GM19043 (cell line): ENCODE measurements at regions not wholly inside any gene's neighbourhood (a gene's known extent, or its start where the extent isn't known, plus 50 kb on each side); places are given as distances from the start of the nearest gene placed in this dataset.

ENCODE experiments used
- ATAC-seq: cut with Tn5 transposase; IDR thresholded peaks from one replicate; pipeline ENCODE4 v1.9.1; 2021; ENCODE audit warnings: low read depth; ENCODE audit not compliant: unreplicated experiment

DNA sequence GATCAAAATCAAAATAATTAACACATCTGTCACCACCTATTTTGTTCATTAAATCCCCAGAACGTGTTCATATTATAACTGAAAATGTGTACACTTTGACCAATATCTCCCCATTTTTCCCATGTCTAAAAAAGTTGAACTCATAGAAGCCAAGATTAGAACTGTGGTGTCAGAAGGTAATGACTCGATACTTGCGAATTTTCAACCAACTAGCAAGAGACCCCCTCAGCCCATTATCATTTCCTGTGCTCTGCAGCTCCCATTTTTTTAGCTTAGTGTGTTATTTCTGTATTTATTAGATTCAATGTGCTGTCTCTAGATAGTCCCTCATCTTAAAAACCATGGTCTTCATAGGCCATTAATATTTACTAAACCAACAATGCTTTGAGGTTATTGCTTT is 248.7 kb upstream of the PIK3C3 start:
- no peak for ATAC-seq

DNA sequence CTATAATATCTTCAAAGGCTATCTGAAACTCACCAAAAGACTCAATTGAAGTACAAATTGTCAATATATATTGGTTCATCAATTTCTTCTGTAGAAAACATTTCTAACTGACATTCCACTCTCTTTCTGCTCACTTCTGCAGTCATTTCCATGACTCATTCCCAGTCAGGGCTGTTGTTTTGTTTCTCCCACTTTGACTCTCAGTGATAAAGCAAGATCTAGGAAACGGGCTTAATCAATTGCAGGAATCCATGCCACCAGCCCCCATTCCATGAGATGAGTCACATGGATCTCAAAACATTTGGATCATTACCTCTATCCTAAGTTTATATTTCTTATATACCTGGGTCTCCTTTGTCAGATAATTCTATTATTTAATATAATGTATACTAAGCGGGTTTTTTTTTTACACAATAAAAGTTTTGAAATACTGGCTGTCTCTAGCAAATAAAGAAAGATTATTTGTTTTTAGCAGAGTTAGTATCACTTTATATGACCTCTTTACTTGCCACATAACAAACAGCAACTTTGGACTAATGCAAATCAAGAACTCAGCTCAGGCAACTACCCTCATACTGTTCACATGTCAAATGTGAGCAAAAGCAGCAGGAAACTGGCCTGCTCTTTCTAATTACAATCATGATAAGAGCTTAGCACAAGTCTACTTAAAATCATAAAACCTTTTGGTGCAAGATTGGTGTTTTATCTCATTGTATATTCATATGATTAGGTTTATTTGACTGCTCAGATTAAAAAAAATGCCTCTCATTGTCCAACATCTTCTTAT is 251.1 kb upstream of the PIK3C3 start:
- ATAC-seq: no peak

DNA sequence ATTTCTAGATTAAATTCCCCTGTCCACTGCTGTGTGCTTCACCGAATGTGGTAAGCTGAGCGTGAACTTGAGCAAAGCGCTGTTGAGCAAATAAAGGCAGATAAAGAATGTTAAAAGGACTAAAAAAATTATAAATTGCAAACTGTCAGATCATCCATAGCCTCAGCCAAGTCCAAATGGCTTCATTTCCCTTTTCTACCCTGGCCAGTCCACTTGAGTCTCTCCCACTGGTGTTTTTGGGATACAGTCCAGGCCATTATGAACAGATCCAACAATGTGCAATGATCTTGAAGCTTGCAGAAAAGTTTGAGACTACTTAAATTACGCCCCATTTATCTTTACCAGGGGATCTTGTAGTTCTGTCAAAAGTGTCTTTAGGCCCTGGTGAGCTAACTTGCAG is 254.6 kb upstream of the PIK3C3 start:
- no peak for ATAC-seq

DNA sequence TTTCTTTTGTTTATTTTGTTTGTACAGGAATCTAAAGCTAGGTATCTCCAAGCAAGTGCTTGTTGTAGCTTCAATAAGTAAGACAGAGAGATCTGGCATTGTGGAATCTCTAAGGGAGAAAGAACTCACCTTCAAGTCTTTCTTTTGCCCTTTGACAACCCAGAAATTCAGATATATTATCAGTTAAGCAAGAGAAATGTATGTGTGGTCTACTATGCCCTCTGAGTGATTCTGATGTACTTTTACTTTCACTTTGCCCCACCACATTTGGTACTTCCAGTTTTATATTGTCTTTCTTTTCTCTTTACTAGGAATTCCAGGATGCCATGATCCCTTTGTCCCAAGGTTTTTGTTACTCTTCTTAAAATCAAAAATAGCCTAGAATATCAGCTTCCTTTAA is 259.6 kb upstream of the PIK3C3 start:
- ATAC-seq: no peak

DNA sequence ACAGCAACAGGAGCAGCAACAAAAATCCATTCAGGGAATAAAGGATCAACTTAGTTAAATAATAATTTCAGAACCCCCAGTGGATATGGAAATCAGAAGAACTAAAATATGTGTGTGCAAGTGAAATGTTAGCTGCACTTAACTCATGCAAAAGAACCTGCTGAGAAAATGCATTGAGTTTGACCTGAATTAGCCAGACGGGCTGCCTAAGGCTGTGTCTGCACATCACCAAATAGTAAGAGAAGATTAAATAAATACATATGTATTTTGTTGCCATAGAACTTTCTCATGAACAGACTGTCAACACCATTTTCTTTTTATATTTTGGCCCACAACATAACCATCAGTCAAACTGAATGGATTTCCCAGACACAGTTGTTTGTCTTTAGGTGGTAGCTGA is 262.0 kb upstream of the PIK3C3 start:
- ATAC-seq: no peak

DNA sequence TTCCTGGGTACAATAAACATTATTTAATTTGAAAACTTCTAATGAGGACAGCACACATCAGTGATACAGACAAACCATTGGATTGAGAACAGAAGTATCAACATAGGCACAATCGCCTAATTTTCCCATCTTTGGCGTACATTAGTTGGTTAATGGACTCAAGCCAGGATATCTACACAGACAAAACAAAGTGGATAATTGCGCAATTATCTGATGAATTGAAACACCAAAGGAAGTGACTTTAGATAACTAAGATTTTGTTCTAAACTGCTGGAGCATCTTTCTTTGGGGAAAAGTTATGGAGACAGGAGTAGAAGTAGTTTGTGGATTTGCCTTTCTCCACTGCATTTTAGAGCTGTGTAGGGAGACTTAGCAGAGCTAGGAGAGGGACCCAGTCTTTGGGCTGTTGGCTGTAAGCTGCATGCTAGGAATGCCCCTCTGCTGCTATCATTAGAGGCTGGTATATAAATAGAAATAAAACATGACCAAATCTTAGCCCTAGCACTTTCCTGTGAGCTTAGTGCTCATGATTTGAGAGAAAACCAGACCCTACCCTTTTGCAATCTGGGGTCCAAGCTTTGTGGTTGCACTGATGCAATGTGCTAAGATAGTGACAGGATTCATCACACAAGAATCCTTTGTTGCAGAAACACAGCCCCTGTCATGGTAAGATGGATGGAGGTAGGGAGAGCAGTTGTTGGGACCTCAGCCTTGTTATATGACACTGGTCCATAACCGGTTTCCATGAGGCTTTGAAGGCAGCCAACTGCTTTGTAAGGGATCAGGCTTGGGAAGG is 264.5 kb upstream of the PIK3C3 start:
- no peak for ATAC-seq

DNA sequence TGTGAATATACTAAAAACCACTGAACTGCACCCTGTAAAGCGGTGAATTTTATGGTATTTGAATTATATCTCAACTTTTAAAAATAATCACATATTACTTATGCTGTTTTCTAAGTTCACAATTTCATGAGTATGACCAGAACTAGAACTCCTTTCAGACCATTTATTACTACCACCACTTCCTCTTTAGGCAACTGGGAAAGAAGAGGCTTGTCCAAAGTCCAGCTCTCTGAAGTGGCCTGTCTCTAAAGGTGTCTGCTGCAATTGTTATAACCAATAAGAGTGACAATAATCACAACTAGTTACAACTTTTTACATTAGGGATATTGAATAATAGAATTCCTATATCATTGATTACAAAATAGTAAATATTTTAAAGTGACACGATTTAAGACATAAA is 267.9 kb upstream of the PIK3C3 start:
- no peak for ATAC-seq

DNA sequence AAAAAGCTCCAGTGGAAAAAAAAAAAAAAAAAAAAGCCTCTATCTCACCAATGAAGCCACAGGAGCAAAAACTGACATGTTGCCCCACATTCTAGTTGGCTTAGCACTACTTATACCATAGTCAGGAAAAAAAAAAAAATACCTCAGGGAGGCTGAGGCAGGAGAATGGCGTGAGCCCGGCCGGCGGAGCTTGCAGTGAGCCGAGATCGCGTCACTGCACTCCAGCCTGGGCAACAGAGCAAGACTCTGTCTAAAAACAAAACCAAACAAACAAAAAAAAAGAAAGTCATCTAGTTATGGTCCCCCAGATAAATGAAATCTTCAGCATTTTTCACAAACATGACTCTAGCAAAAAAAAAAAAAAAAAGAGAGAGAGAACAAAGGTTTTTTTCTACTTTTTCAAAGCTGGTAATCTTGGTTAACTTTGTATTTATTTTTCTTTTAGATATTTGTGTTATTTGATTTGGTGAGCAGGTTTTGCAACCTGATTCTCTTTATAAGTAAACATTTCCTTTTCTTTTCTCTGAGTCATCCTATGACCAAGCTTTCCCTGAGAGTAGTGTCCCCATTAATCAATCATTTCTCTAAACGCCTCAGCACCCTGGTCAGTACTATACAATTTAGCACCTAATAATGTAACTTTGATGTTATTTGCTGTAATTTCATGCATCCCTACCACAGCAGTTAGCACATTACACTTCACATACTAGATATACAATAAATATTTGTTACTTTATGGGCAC is 273.7 kb upstream of the PIK3C3 start:
- no peak for ATAC-seq

DNA sequence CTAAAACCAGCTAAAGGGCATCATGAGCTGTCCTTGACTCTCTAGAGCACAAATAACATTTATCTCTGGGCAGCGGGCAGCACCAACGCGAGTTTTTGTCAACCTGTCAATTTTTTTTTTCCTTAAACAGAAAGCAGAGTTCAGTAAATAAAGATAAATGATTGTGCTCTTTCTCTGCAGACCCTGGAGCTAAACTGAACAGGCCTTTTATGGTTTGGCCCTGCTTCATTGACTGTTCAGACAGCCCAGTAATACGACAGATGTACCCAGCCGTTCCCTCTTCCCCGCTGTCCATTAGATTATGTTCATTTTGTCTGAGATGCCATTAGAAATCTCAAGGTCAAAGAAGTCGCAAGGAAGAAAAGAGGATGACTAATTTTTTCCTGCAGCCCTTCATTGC is 280.5 kb upstream of the PIK3C3 start:
- no peak for ATAC-seq

DNA sequence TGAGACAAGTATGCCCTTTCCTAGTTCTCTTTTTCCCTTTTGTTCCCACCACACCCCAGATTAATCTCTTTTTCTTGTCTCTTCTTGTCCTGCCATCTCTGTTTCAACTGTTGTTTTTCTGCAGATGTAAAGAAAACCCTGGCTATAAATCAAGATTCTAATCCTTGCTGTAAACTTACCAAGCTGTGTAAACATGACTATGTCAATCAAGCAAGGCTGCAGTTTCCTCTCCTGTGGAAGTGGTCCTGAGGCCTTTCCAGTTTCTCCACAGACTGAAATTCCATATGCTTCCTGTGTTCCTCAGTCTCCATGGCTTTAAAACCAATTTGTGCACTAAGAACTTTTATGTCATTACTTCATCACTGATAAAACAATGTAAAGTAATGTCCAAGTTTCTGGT is 288.8 kb upstream of the PIK3C3 start:
- no peak for ATAC-seq

DNA sequence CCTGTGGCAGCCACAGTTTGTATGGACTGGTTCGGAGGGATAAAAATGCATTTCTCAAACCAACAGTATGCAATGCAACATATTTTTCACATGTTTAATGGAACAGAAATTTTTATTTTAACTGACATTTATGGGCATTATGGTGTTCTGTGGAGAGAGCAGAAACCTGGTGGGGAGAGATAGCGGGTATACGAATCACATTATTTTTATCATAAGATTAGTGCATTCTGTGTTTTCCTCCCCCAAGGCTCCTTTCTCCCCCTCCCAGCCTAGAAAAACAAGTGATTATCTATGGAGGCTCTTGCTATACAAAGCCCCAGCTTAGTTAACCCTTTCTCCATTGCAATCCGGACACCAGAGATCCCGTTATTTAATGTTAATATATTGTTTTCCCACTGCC is 289.8 kb upstream of the PIK3C3 start:
- no peak for ATAC-seq

DNA sequence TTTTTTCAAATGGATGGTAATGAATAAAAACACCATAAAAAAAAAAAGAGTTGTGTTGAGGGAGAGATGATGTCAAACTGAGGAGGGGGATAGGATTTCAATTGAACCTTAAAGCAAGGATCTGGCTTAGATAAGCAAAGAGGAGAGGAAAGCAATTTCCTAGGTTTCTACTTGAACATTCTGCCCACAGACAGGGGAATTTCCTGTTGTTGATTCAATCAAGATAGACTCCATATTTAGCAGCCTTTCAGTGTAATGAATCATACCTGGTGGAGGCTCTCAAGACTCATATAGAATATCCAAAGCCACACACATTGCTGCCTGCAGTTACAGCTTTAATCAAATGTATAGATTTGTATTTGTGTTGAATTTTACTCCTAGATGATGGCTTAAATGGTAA is 294.4 kb upstream of the PIK3C3 start:
- no peak for ATAC-seq

DNA sequence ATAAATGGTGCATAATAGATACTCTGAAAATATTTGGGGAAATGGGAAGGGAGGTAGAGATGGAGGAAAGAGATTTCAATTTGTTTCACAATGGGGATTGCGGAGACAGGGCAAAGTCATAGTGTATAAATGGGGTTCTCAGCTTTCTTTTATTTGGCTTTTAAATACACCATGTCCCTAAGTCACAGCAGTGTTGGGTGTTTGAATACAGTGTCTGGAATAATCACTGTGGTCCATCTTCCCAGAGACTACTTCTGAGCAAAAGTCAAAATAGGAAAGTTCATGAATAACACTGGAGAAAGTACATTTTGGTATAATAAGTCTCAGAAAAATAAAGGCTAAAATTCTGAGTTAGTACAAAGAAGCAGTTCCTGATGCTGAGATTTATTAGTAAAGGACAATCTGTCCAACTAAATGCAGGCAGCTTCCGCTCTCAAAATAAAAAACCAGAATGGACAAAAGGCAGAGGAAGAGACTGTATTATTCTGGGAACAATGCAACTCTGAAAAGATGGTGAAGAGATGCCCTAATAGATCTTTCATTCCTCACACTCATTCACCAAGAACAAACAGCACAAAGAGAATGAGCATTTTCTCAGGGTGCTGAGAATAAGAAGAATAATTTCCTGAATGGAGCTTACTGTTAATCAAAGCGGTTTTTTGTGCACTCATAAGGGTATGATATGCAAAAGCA is 295.4 kb upstream of the PIK3C3 start:
- no peak for ATAC-seq

DNA sequence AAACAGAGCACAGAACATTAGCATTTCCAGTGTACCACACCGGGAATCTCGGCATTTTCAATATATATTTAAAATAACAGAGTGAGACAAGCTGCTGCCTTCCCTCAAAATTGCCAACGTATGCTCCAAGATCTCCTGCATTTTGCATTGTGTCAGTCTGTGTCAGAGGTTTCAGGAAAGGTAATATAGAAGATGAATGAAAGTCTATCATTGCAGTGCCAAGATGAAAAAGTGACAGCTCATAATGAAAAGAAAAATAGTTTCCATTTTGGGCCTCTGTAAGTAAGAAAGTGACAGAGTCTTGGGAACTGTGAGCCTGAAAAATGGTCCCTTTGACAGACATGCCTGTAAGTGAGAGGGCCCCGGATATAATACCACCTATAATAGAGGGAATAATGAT is 297.8 kb upstream of the PIK3C3 start:
- no peak for ATAC-seq

DNA sequence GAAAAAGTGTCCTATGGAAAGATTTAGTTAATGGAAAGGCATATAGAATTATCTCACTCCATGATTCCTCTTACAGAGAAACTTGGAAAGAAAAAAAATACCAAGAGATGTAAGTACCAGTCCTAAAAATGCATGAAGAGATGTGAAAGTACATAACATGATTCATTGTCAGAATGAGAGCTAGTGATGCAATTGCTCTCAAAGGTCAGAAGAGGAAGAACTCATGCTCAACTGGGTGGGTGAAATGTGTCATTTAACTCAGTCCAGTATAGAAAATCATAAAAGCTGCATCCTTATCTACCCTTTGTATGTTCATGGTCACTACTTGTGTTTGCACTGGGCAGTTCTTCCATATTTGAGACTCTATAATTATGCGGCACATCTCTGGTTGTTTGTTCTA is 300.0 kb upstream of the PIK3C3 start:
- no peak for ATAC-seq

DNA sequence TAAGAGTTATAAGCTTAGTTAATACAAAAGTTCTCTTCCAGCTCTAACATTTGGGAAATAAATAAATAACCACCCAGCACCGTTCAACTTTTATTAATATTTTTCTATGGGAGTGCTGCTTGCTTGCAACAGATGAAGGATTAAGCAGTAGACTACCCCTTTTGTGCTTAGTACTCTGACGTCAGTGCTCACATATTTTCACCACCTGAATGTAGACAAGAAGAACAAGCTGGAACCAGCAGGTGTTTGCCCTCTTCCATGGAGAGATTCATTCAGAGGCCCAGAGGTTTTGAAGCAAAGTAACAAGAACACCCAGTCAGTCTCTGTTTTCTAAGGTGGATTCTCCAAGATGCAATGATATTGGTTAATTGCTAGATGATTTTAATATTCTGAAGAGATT is 307.1 kb upstream of the PIK3C3 start:
- ATAC-seq: no peak

DNA sequence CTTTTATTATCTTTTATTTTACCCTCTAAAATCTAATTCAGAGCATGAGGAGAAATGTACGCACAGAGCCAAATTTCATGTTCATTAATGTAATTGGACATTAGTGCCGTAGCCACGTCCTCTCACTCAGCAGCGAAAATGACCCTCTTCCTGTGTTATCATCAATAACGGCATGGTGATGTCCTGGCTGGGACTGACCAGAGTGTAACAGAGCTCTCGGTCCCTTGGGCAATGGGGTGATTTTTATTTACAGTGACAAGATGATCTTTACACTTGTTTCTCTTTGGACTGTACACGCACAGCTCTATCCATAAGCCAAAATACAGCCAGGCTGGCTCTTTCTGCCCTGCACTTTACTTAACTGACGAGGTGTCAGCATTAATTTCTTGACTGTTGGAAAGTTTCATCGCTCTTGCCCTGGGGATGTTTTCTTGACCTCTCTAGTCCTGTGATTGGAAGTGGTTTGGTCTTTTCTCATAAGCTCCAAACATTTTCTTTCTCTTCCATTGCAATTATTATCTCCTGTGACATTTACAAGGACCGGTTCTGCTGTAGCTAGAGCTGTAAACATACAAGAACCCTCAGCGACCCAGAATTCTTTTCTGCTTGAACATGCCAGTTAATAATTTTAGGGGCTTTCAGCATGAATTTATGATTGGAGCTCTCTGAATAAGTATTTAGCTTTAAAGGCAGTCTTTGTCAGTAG is 308.0 kb upstream of the PIK3C3 start:
- ATAC-seq: no peak

DNA sequence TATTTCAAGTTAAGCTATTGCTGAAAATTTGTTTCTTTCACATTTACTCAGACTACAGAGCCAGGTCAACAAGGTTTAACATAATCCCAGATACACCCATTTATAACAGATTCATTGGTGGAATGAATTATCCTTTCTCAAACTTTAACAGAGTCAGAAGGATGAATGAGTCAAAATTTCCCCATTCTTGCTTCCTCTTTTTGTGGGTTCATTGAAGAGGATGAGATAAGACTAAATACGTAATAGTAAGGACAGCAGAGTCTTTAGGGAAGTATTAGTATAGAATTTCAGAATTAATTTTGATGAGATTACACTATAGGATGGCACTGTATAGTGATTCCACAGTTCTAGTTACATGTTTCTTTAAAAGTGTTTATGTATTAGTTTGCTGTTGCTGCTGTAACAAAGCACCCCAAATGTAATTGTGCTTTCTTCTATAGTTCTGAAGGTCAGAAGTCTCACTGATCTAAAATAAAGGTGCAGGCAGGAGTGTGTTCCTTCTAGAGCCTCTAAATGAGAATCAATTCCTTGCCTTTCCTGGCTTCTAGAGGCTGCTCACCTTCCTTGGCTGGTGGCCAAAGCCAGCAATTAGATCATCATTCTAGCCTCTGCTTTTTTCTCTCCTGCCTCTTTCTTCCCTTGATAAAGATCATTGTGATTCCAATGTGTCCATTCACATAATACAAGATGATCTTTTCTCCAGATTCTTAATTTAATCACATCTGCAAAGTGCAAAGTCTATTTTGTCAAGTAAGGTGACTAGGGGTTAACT is 309.3 kb upstream of the PIK3C3 start:
- no peak for ATAC-seq

DNA sequence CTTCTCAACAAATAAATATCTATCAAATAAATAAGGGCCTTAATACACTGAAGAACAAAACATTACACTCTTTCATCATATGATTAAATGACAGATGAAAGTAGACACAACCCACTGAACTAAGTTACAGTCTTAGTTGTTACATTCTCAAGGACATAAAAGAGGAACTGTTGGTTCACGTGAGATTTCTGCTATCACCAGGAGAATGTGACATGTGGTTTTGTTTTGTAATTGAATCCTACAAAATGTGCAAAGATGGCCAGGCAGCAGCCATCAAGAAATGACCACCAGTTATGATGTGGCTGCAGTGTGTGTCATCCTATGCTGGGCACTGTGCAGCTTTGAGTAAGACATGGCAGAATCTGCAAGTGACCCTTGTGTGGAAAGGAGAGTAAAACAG is 310.6 kb upstream of the PIK3C3 start:
- ATAC-seq: no peak

DNA sequence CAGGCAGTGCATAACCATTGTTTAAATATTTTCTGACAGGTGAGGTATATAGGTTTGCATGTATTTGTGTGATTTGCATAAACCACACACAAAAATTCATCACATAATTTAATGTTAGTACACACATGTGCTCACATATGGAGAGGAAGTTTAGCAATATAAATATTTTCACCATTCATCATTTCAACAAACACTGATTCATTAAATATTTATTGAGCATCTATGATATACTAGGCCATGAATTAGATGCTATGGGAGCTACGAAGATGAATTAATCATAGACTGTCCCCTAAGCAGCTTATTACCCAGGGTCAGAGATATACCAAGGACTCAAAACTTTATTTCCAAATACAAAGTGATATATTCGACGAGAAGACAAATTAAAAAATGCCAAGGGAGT is 311.6 kb upstream of the PIK3C3 start:
- ATAC-seq: no peak
